ENCODE measurements at regions not wholly inside any gene's neighbourhood (a gene's known extent, or its start where the extent isn't known, plus 50 kb on each side); places are given as distances from the start of the nearest gene placed in this dataset.
"Not testable (repeated sequence)": the region's sequence is repeated elsewhere in the genome, so short reads cannot be mapped to it uniquely, and the experiment has no call there.

DNA sequence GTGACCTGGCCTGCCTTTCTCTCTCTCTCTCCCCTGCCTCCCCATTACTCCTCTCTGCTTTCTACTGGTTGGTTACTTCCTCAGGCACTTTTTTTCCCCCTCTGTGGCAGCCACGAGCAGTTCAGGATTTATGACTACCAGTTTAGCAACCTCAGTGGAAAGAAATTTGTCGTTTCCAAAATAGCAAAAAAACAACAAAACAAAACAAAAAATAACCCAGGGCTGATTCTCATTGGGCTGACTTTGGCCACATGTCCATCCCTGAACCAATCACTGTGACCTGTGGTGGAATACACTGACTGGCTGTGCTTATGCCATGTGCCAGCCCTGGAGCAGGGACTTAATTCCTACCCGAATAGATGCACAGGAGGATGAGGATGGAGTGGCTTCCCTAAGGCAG lies 137.4 kb downstream of the TFAP2C start:
- DNase-seq (ENCODE audit: low read depth) = no peak

DNA sequence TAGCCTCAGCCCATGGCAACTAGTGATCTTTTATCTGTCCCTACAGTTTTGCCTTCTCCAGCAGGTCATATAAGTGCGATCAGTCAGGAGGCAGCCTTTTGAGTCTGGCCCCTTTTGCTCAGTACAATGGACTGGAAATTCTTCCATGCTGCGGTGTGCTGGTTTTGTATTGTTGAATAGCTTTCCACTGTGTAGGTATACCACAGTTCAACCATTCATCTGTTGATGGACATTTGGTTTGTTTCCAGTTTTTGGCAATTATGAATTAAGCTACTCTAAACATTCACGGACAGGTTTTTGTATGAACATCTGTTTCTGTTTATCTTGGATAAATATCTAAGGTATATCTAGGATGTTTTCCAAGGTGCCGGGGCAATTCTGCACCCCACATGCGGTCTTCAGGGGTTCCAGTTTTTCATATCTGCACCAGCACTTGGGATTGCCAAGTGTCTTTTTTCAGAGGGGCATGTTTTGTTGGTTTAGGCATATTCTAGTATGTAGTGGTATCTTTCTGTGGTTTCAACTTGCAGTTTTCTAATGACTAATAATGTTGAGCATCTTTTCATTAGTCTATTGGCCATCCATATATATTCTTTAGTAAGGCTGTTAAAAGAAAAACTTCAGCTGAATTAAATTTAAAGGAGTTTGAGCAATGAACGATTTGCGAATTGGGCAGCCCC lies 141.0 kb downstream of the TFAP2C start:
- DNase-seq (ENCODE audit: low read depth) = no peak

DNA sequence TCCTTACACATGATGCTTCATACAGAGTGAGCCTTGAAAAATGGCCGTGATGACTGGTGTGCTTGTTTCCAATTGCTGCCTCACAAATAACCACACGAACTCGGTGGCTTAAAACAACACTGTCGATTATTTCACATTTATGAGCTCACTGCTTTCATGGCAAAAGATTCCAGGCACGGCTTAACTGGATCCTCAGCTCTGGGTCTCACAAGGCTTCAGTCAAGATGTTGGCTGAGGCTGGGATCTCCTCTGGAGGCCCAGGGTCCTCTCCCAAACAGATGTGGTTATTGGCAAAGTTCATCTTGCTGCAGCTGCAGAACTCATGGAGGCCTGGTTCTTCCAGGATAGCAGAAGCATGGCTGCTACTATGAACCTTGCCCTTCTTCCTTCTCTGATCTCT lies 144.6 kb downstream of the TFAP2C start:
- no peak for DNase-seq (ENCODE audit: low read depth)

DNA sequence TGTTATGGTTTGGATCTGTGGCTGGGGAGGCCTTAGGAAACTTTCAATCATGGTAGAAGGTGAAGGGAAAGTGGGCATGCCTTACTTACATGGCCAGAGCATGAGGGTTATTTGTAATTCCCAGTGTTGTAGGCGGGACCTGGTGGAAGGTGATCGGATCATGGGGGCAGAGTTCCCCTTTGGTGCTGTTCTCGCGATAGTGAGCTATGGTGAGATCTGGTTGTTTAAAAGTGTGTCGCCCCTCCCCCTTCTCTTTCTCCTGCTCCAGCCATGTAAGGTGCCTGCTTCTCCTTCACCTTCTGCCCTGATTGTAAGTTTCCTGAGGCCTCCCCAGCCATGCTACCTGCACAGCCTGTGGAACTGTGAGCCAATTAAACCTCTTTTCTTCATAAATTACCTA lies 145.8 kb downstream of the TFAP2C start:
- DNase-seq (ENCODE audit: low read depth) = no peak

DNA sequence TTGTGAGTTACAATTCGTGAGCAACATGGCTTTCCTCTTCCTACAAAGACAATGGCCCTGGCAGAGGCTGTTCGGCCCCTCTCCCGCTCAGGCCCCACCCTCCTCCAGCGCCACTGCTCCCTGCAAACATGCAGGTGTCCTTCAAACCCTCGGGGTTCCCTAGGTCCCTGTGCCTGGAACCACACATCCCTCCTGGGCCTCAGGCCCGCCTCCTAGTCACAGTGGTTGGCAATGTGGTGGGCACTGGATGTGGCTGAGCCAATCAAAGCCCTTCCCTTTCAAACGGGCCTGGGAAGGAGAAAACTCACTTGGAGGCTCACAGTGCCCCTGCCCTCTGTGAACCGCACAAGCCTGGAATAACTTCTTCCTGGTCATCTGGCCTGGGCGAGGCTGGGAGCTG lies 147.2 kb downstream of the TFAP2C start:
- DNase-seq (ENCODE audit: low read depth) = no peak

GRCh38 chr20:56778765-56779195 lies 149.7 kb downstream of the TFAP2C start:
- DNase-seq (ENCODE audit: low read depth) = no peak

GRCh38 chr20:56779452-56780143 lies 150.5 kb downstream of the TFAP2C start:
- no peak for DNase-seq (ENCODE audit: low read depth)

GRCh38 chr20:56780266-56780665 lies 151.2 kb downstream of the TFAP2C start:
- no peak for DNase-seq (ENCODE audit: low read depth)

DNA sequence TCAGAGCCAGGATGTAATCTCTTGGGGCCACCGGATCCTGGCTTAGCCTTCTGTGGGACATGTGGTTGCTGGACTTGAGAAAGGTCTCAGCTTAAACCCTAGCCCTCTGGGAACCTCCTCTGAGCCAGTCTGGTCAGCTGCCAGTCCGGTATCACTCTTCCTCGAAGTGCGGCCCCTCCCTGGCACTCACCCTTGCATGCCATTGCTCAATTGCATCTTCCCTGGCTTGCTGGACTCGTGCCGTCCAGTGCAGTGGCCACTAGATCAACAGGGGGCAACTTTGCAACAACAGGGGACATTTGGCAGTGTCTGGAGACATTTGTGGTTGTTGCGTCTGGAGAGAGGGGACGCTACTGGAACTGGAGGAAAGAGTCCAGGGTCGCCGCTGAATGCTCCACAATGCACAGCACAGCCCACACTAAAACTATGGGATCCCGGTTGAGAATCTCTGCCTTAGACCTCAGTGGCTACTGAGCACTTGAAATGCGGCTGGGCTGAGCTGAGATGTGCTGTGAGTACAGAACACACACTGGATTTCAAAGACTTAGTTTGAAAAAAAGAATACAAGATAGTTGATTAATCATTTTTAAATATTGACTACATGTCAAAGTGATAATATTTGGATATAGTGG lies 152.1 kb downstream of the TFAP2C start:
- DNase-seq (ENCODE audit: low read depth) = no peak

DNA sequence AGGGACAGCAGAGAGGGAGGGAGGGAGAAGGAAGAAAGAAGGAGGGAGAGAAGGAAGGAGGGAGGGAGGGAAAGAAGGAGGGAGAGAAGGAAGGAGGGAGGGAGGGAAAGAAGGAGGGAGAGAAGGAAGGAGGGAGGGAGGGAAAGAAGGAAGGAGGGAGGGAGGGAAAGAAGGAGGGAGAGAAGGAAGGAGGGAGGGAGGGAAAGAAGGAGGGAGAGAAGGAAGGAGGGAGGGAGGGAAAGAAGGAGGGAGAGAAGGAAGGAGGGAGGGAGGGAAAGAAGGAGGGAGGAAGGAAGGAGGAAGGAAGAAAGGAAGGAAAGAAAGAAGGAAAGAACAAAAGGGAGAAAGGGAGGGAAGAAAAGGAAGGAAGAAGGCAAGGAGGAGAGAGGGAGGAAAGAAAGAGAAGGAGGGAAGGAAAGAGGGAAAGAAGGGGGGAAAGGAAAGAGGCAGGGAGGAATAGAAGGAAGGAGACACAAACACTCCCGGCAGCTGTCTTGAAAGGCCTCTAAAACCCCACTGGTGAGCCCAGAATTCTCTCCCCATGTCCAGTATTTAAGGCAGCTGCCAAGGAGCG lies 153.0 kb downstream of the TFAP2C start:
- not testable (repeated sequence) for DNase-seq (ENCODE audit: low read depth)

- not testable (repeated sequence) for DNase-seq (ENCODE audit: low read depth)
Observed at GRCh38 chr20:56782814-56783213, 153.7 kb downstream of the TFAP2C start.

DNA sequence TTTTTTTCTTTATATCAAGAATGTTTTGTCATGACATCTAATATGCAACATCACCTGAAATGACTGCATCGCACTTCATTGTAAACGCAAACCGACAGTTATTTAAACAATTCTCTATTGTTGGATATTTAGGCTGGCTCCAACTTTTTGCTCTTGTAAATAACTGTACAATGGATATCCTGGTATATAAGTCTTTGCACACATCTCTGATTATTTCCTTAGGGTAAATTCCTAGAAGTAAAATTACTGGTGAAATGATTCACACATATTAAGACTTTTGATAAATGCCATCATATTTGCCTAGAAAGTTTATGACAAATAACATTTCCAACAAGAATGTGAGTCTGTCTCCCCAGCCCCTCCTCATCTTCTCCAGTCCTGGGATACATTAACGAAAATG lies 154.7 kb downstream of the TFAP2C start:
- no peak for DNase-seq (ENCODE audit: low read depth)

- no peak for DNase-seq (ENCODE audit: low read depth)
Observed at GRCh38 chr20:56786503-56786902, 157.4 kb downstream of the TFAP2C start.

GRCh38 chr20:56788041-56788670 lies 159.1 kb downstream of the TFAP2C start:
- no peak for DNase-seq (ENCODE audit: low read depth)

GRCh38 chr20:56788671-56789610 lies 159.8 kb downstream of the TFAP2C start:
- DNase-seq (ENCODE audit: low read depth) = no peak

DNA sequence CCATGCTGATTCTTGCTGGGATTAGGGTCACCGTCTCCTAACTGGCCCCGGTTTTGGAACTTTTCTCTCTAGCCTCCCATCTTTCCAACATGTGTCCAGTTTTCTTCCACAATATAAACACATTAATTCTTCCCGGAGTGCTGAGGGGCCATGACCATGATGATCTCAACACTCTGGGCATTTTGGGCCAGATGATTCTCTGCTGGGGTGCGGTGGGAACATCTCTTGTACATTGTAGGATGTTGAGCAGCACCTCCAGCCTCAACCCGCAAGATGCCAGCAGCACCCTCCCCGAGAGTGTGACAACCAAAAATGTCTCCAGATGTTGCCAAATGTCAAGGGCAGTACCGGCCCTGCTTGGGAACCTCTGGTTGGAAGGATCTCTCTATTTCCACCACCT lies 164.8 kb downstream of the TFAP2C start:
- no peak for DNase-seq (ENCODE audit: low read depth)

DNA sequence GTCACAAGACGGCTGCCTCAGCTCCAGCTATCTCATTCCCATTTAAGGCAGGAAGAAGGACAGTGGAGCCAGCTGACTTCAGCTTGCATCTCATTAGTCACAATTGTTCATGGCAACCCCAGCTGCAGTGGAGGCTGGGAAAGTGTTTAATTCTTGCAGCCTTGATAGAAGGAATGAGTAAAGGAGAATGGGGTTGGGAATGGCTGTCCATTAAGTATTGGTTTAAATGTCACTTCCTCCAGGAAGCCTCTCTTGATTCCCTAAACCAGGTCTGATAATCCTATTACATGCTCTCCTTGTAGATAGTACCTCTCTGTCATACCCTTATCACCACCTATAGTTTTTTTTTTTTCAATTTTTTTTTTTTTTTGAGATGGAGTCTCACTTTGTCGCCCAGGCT lies 166.4 kb downstream of the TFAP2C start:
- no peak for DNase-seq (ENCODE audit: low read depth)

DNA sequence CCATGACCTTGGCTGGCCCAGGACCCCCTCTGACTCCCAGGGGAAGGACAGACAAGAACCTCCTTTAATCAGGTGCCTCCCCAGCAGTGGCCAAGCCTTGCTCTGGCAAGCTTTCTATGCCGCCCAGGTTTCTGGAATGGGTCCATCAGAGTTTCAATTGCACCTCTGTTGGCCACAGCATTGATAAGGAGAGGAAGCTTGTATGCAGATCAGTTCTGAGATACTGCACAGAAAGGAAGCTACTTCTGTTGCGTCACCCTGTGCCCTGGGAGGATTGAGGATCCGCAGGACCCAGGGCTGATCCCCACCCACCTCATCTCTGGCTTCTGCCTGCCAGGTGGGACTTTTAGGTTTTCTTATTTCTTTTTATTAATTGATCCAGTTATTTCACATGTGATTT lies 167.2 kb downstream of the TFAP2C start:
- DNase-seq (ENCODE audit: low read depth) = no peak

GRCh38 chr20:56797023-56797422 lies 167.9 kb downstream of the TFAP2C start:
- DNase-seq (ENCODE audit: low read depth) = no peak

- DNase-seq (ENCODE audit: low read depth) = no peak
Observed at GRCh38 chr20:56798634-56799033, 169.5 kb downstream of the TFAP2C start.

DNA sequence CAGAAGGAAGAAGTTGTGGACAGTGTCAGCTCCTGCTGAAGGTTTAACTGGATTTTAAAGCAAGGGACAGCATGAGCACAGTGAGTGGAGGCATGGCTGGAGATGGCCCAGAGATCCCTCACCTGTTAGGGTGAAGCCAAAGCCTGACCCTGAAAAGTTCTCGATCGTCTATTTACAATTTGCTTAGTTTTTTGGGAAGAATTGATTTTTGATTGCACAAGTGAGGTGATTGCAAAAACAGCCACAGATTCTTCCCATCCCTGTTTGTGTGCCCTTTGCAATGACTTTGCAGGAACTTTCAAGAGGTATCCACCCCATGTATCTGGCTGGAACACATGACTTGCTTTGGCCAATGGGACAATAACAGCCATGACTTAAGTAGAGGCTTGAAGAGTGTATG lies 170.1 kb downstream of the TFAP2C start:
- no peak for DNase-seq (ENCODE audit: low read depth)

All from stimulated activated CD8-positive, alpha-beta memory T cell treated with anti-CD3 and anti-CD28 coated beads, Interleukin-7, amount 100 ng/mL, for 24 hours (primary cell).